Ovary (tissue), 3 donors: ENCODE measurements at regions not wholly inside any gene's neighbourhood (a gene's known extent, or its start where the extent isn't known, plus 50 kb on each side); places are given as distances from the start of the nearest gene placed in this dataset.

Experiments
- CTCF ChIP-seq, 3 donors: fragments of 450-650 bp in 2 of 3; fragments of 200-600 bp in 1 of 3; IDR thresholded peaks; one replicate each; pipeline versions ENCODE4 v1.5.1 to v1.8.0; 2016 to 2022; ENCODE audit warnings: antibody characterized with exemption in 3 of 3, mild to moderate bottlenecking in 1 of 3
- POLR2A ChIP-seq: fragments of 450-650 bp; IDR thresholded peaks from one replicate; pipeline ENCODE4 v1.6.1; 2017; ENCODE audit warnings: antibody characterized with exemption, mild to moderate bottlenecking, moderate library complexity
- donor health status: DM: no; HTN: no; CAD: no.

DNA sequence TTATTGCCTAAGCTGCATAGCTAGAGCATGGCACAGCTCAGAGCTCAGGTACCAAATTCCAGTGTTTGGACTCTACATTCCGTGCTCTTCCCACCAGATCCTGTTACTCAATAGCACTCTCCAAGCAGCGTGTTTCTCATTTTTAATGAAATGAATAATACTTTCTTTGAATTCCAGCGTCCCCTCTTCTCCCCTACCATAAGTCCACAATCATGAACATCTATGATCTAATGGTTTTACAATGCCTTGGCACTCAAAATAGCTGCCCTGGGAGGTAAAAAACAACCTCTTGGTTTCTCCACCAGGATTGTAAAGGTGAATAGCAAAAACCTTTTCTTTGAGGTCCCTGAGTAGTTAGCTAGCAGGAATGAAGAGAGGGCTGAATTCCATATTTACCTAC, 480.0 kb upstream of the PKN2 start:
- no peak for TF ChIP-seq CTCF (IDR thresholded peaks at IDR 0.05)
- no peak for TF ChIP-seq POLR2A
